NT2/D1 (cell line): ENCODE measurements at regions not wholly inside any gene's neighbourhood (a gene's known extent, or its start where the extent isn't known, plus 50 kb on each side); places are given as distances from the start of the nearest gene placed in this dataset.

Experiments
- DNase-seq: peaks from one replicate; pipeline ENCODE4 v3.0.0-alpha.2; 2011; ENCODE audit warnings: low read depth, low spot score
- H3K27me3 ChIP-seq: 2 replicates; pipeline ENCODE4 v1.6.0; 2011; ENCODE audit warnings: mild to moderate bottlenecking; ENCODE audit not compliant: insufficient read length, insufficient read depth
- H3K36me3 ChIP-seq: 2 replicates; pipeline ENCODE4 v1.6.1; 2011; ENCODE audit warnings: mild to moderate bottlenecking, low read length, mixed read lengths; ENCODE audit not compliant: insufficient read depth, insufficient read length
- H3K4me1 ChIP-seq: 2 replicates; pipeline ENCODE4 v1.5.1; 2011; ENCODE audit not compliant: insufficient read depth, insufficient read length
- H3K4me3 ChIP-seq: 2 replicates; pipeline ENCODE4 v1.5.1; 2011; ENCODE audit warnings: low read depth; ENCODE audit not compliant: insufficient read length
- H3K9ac ChIP-seq: 2 replicates; pipeline ENCODE4 v1.6.0; 2011; ENCODE audit warnings: low read depth; ENCODE audit not compliant: insufficient read length
- H3K9me3 ChIP-seq: 2 replicates; pipeline ENCODE4 v1.5.1; 2011; ENCODE audit warnings: mild to moderate bottlenecking, low read length; ENCODE audit not compliant: insufficient read depth
- SUZ12 ChIP-seq: IDR thresholded peaks from 2 replicates; pipeline ENCODE4 v1.6.1; 2011; ENCODE audit not compliant: insufficient read length, insufficient read depth; ENCODE audit errors: extremely low read depth
- YY1 ChIP-seq: IDR thresholded peaks from 2 replicates; pipeline ENCODE4 v1.6.1; 2011; ENCODE audit not compliant: insufficient read length, insufficient read depth
- ZNF274 ChIP-seq: IDR thresholded peaks from 2 replicates; pipeline ENCODE4 v1.6.1; 2011; ENCODE audit warnings: mild to moderate bottlenecking, low read depth, low read length

- no peak overlapping the region for H3K9ac ChIP-seq
- no peaks in the 10 kb centered on the region for H3K4me1 ChIP-seq
- H3K27me3 ChIP-seq: no peaks in the 10 kb centered on the region
- H3K36me3 ChIP-seq: no peaks in the 10 kb centered on the region
- DNase-seq: no peak
- TF ChIP-seq ZNF274 (no peak), YY1 (no peak), SUZ12 (no peak)
- H3K4me3 ChIP-seq: no peak overlapping the region
- no peaks in the 10 kb centered on the region for H3K9me3 ChIP-seq
Observed at GRCh38 chr15:61401903-61402698, 173.0 kb upstream of the RORA start.

DNA sequence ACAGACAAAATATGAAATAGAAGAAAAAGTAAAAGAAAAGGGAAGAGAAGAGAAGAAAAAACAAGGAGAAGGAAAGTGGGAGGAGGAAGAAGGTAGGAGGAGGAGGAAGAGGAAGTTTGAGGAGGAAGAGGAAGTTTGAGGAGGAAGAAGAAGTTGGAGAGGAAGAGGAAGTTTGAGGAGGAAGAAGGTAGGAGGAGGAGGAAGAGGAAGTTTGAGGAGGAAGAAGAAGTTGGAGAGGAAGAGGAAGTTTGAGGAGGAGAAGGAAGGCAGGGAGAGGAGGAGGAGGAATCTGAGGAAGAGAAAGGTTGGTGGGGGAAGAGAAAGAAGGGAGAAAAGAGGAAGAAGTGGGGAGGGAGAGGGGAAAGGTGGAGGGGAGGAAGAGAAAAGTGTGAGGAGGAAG is 169.2 kb upstream of the RORA start:
- no peak overlapping the region for H3K9ac ChIP-seq
- H3K9me3 ChIP-seq: no peaks in the 10 kb centered on the region
- no peak for DNase-seq
- no peak for TF ChIP-seq SUZ12
- no peak for TF ChIP-seq YY1
- TF ChIP-seq ZNF274: no peak
- no peaks in the 10 kb centered on the region for H3K27me3 ChIP-seq
- no peaks in the 10 kb centered on the region for H3K4me1 ChIP-seq
- no peak overlapping the region for H3K4me3 ChIP-seq
- H3K36me3 ChIP-seq: no peaks in the 10 kb centered on the region

DNA sequence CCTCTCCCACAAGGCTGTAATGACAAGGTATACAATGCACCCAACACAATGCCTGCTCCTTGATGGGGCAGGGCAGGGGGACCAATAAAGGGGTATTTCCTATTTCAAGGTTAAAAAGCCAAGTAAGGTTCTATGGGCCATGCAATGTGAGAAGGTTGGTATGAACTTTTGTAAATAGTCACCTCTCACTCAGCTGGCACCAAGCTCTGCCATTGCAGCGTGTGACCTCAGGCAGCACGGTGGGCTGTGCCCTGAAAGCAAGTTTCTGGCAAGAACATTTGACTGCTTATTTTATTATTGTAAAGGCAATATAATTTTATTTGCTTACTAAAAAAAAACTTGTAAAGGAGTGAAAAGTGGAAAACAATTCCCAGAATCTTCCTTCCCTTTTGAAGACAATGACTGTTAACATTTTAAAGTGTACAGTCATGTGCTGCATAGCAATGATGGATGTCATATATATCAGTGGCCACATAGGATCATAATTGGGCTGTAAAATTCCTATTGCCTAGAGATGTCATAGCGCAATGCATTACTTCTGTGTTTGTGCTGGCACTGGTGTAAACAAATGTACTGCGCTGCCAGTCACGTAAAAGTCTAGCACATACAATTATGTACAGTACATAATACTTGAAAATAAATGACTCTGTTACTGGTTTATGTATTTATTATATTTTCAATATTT is 167.3 kb upstream of the RORA start:
- Histone ChIP-seq H3K9me3 (no peaks in the 10 kb centered on the region), H3K4me1 (no peaks in the 10 kb centered on the region), H3K27me3 (no peaks in the 10 kb centered on the region), H3K9ac (no peak overlapping the region), H3K4me3 (no peak overlapping the region), H3K36me3 (no peaks in the 10 kb centered on the region)
- no peak for TF ChIP-seq ZNF274
- TF ChIP-seq YY1: no peak
- TF ChIP-seq SUZ12: no peak
- no peak for DNase-seq

DNA sequence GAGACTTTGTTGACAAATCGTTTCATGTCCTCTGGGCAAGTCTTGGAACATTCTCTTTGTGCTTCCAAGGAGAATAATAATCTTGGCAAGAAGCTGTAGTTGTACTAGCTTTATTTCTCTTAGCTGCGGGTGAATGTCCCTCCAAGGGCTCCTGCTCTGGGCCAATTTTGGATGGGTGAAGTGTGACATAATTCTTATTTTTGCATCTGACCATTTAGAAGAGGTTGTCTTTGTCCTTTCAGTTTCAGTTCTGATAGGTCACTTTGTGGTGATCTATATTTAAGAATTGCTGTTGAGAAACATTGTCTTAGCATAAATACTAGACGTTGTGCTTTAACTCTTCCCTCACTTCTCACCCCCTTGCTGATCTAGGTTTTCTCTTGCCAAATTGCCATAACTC is 164.8 kb upstream of the RORA start:
- DNase-seq: no peak
- H3K4me1 ChIP-seq: no peaks in the 10 kb centered on the region
- no peaks in the 10 kb centered on the region for H3K36me3 ChIP-seq
- H3K4me3 ChIP-seq: no peak overlapping the region
- no peak for TF ChIP-seq YY1
- TF ChIP-seq SUZ12: no peak
- TF ChIP-seq ZNF274: no peak
- no peaks in the 10 kb centered on the region for H3K27me3 ChIP-seq
- H3K9ac ChIP-seq: no peak overlapping the region
- no peaks in the 10 kb centered on the region for H3K9me3 ChIP-seq

DNA sequence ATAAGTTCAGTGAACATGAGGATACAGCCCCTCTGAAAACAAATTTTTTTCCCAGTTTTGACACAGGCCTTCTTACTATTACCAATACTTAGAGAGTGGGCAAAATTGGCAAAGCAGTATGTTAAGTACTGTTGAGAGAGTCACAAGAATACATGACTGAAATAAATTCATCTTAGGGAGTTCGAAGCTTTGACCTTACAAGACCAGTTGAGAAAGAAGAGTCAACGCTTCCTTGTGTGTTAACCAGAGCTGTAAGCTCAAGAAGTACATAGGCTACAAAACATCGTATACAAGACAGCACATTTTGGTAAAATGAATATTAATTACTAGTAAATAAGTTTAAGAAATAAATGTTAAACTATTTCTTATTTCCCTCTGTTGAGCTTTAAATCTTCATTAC is 164.4 kb upstream of the RORA start:
- Histone ChIP-seq H3K4me3 (no peak overlapping the region), H3K4me1 (no peaks in the 10 kb centered on the region), H3K9me3 (no peaks in the 10 kb centered on the region; the same call in 1 of the 2 replicates), H3K36me3 (no peaks in the 10 kb centered on the region), H3K9ac (no peak overlapping the region), H3K27me3 (no peaks in the 10 kb centered on the region)
- TF ChIP-seq YY1 (no peak), SUZ12 (no peak), ZNF274 (no peak)
- no peak for DNase-seq

DNA sequence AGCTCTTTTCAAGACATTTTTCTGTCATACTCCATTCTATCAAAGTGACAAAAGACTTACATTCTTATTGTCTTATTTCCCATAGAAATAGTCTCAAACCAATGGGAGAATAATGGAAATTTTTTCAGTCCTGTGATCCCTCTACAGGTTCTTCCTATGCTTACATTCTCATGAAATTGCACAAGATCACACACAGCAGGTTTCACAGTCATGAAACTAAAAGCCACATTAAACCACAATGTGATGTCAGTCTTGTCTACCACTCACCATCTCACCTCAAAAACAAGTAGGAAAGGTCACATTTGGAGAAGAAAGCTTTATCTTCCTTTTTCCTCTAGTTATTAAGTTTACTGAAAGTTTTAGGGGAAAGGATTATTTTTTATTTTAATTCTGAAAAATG is 161.0 kb upstream of the RORA start:
- Histone ChIP-seq H3K4me3 (no peak overlapping the region), H3K27me3 (no peaks in the 10 kb centered on the region), H3K9ac (no peak overlapping the region), H3K4me1 (no peaks in the 10 kb centered on the region), H3K36me3 (no peaks in the 10 kb centered on the region), H3K9me3 (peaks cover 20% of the 10 kb centered on the region)
- DNase-seq: no peak
- TF ChIP-seq ZNF274: no peak
- no peak for TF ChIP-seq SUZ12

DNA sequence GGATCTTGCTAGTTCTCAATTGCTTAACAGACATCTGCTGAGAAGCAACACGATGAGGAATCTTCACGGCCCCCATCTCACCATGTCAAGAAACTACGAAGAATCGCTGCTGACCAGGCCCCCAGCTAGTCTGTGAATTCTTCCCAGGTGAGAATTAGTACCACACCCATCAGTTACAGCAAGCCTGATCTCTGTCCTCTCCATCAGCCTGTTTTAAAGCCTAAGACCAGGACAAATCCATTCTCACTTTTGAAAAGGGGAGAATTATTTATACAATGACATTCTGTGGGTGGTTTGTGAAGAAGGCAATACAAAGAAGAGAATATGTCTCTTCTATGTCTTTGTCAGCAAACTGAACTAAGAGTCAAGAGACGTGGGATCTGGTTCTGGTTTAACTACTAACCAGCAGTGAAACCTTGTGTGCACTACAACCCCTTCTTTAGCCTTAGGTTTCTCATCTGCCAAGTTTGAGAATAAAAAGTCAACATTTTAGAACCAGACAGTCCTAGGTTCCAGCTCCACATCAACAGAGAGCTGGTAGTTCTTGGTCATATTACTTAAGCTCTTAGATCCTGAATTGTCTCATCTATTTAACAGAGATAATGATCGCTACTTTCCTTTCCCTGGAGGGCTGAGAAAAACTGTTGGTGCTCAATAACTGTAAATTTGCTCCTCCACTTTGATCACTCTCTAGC is 160.4 kb upstream of the RORA start:
- no peak for TF ChIP-seq YY1
- no peak for TF ChIP-seq SUZ12
- no peak for TF ChIP-seq ZNF274
- DNase-seq: no peak
- Histone ChIP-seq H3K9me3 (peaks cover 22% of the 10 kb centered on the region), H3K4me1 (no peaks in the 10 kb centered on the region), H3K36me3 (no peaks in the 10 kb centered on the region), H3K4me3 (no peak overlapping the region), H3K27me3 (no peaks in the 10 kb centered on the region), H3K9ac (no peak overlapping the region)
